LNCaP clone FGC (cell line): ENCODE measurements at regions not wholly inside any gene's neighbourhood (a gene's known extent, or its start where the extent isn't known, plus 50 kb on each side); places are given as distances from the start of the nearest gene placed in this dataset.

Source experiments
- DNase-seq: peaks from one replicate; pipeline ENCODE4 v3.0.0-alpha.2; 2011; ENCODE audit warnings: low read depth
- H3K4me3 ChIP-seq: 2 replicates; pipeline ENCODE4 v1.5.1; 2011; ENCODE audit warnings: mild to moderate bottlenecking, low read depth, low read length, control low read depth
- CTCF ChIP-seq: IDR thresholded peaks from 2 replicates; pipeline ENCODE4 v1.5.1; 2012; ENCODE audit warnings: mild to moderate bottlenecking; ENCODE audit not compliant: control insufficient read depth, insufficient read depth; ENCODE audit errors: extremely low read depth

GRCh38 chr12:47393403-47393790, 312.4 kb downstream of the RPAP3 start:
- DNase-seq = no peak
- TF ChIP-seq CTCF = no peak
- no peak overlapping the region for H3K4me3 ChIP-seq

- H3K4me3 ChIP-seq = no peak overlapping the region
- no peak for TF ChIP-seq CTCF
- DNase-seq = no peak
Measured at GRCh38 chr12:47391566-47391965, 311.8 kb upstream of the AMIGO2 start.

GRCh38 chr12:47388712-47389111, 309.0 kb upstream of the AMIGO2 start:
- DNase-seq = no peak
- no peak overlapping the region for H3K4me3 ChIP-seq
- TF ChIP-seq CTCF = no peak

- H3K4me3 ChIP-seq = no peak overlapping the region
- DNase-seq = no peak
- TF ChIP-seq CTCF = no peak
Measured at GRCh38 chr12:47387994-47388393, 308.2 kb upstream of the AMIGO2 start.

GRCh38 chr12:47385653-47386052, 305.9 kb upstream of the AMIGO2 start:
- no peak overlapping the region for H3K4me3 ChIP-seq
- DNase-seq = no peak
- TF ChIP-seq CTCF = no peak

GRCh38 chr12:47383942-47384341, 304.2 kb upstream of the AMIGO2 start:
- H3K4me3 ChIP-seq = no peak overlapping the region
- DNase-seq = no peak
- TF ChIP-seq CTCF = no peak

- TF ChIP-seq CTCF = no peak
- H3K4me3 ChIP-seq = no peak overlapping the region
- no peak for DNase-seq
Measured at GRCh38 chr12:47382305-47382704, 302.5 kb upstream of the AMIGO2 start.
